DMS114 treated with DMSO at 0.1 percent for 48 hours (cell line): ENCODE measurements at regions not wholly inside any gene's neighbourhood (a gene's known extent, or its start where the extent isn't known, plus 50 kb on each side); places are given as distances from the start of the nearest gene placed in this dataset.

Experiments
- DNase-seq: peaks from one replicate; lab custom pipeline; 2025; ENCODE audit not compliant: unreplicated experiment; lab: John Stamatoyannopoulos, UW

- no peak for DNase-seq
Observed at GRCh38 chr18:43570593-43570992, 293.3 kb upstream of the SYT4 start.

GRCh38 chr18:43571078-43571689 lies 293.9 kb upstream of the SYT4 start:
- peak; percentile 29 for DNase-seq

GRCh38 chr18:43572163-43572562 lies 294.9 kb upstream of the SYT4 start:
- DNase-seq, result no peak

- DNase-seq, result no peak
Observed at GRCh38 chr18:43574974-43575373, 297.7 kb upstream of the SYT4 start.

- DNase-seq, result no peak
Observed at GRCh38 chr18:43578211-43578610, 300.9 kb upstream of the SYT4 start.

- DNase-seq, result no peak
Observed at GRCh38 chr18:43578706-43579105, 301.4 kb upstream of the SYT4 start.

- DNase-seq, result no peak
Observed at GRCh38 chr18:43581936-43582519, 304.7 kb upstream of the SYT4 start.

GRCh38 chr18:43587538-43588153 lies 310.4 kb upstream of the SYT4 start:
- DNase-seq, result peak; percentile 53

GRCh38 chr18:43588838-43589237 lies 311.5 kb upstream of the SYT4 start:
- DNase-seq, result no peak

GRCh38 chr18:43589611-43590151 lies 312.4 kb upstream of the SYT4 start:
- DNase-seq, result no peak

GRCh38 chr18:43590182-43590903 lies 313.1 kb upstream of the SYT4 start:
- DNase-seq, result no peak

GRCh38 chr18:43592269-43592668 lies 315.0 kb upstream of the SYT4 start:
- no peak for DNase-seq

GRCh38 chr18:43596105-43596712 lies 318.9 kb upstream of the SYT4 start:
- DNase-seq, result peak; percentile 46

- no peak for DNase-seq
Observed at GRCh38 chr18:43601432-43601831, 324.1 kb upstream of the SYT4 start.

- DNase-seq, result no peak
Observed at GRCh38 chr18:43605224-43605623, 327.9 kb upstream of the SYT4 start.

- DNase-seq, result no peak
Observed at GRCh38 chr18:43606795-43607194, 329.5 kb upstream of the SYT4 start.

- peak; percentile 17 for DNase-seq
Observed at GRCh38 chr18:43620936-43621335, 343.6 kb upstream of the SYT4 start.

GRCh38 chr18:43622024-43622423 lies 344.7 kb upstream of the SYT4 start:
- no peak for DNase-seq

GRCh38 chr18:43625582-43625981 lies 348.3 kb upstream of the SYT4 start:
- no peak for DNase-seq

GRCh38 chr18:43627848-43628530 lies 350.7 kb upstream of the SYT4 start:
- no peak for DNase-seq

GRCh38 chr18:43634994-43635393 lies 357.7 kb upstream of the SYT4 start:
- no peak for DNase-seq
